ENCODE measurements at regions not wholly inside any gene's neighbourhood (a gene's known extent, or its start where the extent isn't known, plus 50 kb on each side); places are given as distances from the start of the nearest gene placed in this dataset.

DNA sequence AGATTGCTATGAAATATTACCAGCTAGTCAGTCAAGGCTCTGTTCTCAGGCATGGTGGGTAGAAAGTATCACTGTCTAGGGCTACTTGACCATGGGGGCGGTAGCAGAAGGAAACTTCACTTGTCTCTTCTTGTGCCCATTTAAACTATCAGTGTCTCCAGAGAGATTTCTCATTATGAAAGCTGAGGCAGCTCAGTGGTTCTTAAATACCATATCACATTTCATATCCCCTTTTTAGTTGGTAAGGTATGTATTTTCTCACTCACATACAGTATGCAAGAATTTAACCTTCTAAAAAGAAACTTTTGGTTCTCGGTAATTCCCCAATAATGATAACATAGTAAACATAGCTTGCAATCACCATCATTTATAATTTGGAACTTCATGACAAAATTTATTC, 1180.0 kb upstream of the TENM4 start:
- no peak for DNase-seq

DNA sequence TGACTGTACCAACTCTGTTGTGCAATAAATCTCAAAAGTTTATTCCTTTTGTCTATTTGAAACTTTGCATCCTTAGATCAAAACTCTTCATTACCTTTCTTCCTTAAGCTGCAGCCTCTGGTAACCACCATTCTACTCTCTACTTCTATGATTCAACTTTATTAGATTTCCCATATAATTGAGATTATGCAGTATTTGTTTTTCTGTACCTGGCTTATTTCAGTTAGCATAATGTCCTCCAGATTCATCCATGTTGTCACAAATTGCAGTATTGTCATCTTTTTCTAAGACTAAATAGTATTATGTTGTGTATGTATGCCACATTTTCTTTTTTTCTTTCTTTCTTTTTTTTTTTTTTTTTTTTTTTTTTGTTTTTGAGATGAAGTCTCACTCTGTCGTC, 1176.3 kb upstream of the TENM4 start:
- DNase-seq: no peak

DNA sequence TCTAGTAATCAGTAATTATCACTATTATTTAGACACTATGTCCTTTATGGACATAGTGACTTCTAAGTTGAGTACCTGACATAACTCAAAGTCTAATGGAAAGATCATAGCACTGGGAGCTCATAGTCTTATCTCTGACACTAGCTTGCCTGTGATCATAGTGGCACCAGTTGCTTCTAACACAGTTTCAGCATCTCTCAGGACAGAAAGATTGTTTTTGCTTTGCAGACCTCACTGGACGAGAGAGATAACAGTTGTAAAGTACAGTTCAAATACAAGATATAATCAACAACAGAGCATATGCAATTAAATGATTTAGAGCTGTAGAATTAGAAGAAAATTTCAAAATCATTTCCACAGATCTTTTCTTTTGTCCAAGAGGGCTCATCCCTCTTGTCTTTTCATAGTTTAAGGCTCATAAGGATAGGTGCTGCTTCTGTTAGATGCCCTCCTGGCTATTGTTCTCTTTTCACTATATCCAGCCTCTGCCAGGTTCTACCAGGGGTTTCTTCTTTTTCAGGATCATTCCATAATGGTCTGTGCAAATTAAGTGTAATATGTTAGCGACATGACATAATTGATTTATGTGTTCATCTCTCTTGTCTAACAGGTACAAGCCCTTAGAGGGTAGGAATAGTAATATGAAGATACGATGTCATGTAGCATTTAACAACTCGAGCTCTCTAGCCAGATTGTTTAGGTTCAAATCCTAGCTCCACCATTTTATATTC, 1175.4 kb upstream of the TENM4 start:
- no peak for DNase-seq

DNA sequence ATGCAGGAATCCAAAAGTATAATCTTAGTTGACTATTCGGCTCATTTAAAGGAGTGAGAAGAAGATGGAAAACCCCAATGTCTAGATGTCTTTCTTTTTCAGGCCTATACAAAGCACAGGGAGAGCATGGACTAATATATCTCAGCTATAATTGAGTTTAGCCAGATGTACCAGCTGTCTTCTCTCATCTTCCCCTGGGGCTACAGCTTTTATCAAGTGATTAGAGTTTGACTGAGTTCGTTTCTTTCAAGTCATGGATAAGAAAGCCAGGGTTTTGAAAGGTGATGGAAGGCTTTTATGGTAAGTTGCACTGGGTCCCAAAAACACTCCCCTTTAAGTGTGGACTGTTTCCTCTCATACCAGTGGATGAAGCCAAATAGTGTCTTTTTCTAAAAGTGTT, 1172.8 kb upstream of the TENM4 start:
- no peak for DNase-seq

DNA sequence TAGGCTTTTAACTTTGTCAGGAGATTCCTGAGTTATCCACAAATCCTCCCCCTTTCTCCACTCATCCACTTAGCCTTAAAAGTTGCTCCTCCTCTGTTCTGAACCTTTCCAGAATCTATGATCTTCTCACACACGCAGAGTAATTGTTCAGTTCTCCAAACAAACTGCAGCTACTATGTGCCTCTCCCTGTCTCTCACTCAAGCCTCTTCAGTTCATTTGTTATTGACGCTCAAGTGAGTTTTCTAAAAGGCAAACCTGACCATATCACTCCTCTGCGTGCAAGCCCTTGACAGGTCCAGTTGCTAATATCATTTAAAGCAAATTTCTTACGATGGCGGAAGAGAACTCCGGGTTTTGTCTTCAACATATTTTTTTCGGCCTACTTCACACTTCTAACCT, 1169.7 kb upstream of the TENM4 start:
- DNase-seq: no peak

DNA sequence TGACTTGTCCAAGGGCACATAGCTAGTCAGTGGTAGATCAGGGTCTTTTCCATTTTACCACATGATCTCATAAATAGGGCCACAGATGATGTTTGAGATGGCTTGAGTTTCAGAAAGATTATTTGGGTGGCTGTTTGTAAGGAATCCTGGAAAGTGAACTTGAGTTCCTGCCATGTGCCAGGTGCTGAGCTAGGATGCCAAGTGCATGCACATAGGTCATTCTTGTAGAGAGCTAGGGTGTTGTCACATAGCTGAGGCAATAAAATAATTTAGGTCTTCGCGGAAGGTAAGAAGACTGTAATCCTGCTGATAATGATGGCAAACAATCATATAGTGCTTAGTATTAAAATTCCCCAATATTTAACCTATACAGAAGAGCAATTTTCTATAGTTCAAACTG, 1162.6 kb upstream of the TENM4 start:
- DNase-seq: no peak

DNA sequence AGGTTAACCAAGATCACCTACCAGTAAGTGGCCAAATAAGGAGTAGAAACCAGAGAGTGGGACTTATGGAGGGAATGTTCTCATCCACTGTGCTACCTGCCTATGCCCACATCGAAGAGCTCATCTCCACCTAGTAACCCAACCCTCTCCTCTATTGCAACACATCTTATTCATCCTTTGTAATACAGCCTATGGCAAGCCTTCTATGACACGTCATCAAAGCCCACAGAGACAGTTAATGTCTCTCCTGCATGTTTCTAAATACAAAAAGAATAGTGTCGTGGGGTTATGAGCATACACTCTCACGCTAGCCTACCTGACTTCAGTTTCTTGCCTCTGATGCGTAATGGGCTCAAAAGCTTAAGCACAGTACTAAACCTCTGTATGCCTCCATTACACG, 1158.1 kb upstream of the TENM4 start:
- no peak for DNase-seq

DNA sequence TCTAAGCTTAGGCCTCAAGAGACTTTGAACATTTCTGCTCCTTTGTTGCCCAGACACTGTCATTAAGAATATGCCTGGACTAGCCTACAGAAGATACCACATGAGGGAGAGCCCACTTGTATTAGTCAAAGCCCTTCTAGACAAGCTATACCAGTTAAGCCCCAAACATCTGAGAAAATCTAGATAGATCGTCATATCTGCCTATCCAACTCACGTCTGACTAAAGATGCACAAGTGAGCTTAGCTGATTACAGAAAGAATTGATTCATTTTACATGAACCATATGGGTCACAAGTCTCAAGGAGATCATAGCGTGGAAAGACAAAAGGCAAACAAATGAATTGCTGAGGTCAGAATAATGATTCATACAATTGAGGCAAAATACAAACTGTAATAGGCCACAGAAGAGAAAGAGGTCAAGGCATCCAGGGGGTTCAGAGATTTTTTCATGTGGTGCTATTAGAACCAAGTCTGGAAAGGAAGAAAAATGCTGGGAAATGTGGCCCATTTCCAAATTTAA, 1155.5 kb upstream of the TENM4 start:
- DNase-seq: no peak

DNA sequence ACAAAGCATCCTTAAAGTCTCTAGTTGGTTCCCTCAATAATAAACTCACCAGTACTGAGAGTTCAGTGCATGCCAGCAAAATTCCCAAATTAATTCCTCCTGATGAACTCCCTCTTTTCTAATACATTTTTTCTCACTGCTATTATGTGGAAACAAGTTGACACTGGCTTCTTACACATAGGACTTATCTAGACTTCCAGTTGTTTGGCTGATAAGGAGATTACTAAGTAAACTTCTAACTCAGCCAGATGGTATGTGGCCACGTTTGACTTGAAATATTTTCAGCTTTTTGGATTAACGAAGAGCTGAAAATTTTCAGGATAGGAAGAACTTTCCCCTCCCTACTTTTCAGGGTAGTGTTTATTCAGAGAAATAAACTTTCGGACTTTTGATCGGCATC, 1154.2 kb upstream of the TENM4 start:
- no peak for DNase-seq

DNA sequence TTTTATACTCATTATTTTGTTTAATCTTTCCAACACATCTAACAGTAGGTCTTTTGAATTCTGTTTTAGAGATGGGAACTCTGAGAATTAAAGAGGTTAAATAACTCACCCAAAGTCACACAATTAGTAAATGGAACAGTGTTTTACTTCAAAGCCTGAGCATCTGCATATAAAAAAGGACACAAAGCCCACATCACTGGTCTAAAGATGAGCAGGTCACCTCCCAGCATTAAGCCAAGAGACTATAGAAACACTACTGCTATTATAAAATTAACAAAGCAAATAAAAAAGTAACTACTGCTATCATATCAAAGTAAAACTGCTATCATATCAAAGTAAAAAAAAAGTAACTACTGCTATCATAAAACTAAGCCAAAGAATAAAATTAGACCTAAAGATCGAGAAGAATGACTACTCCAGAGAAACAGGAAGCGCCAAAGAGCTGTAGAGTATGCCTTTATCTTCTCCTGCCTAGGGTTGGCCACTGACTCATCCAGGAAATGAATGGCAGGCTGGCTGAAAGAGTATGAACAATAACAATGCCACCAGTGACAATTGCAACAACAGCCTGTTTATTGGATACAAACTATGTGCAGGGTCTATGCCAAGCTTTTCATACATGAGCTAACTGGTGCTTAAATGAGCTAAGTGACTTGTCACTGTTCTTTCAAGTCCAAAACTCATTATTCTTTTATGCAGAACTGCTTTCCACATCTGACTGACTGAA, 1153.0 kb upstream of the TENM4 start:
- DNase-seq: no peak

DNA sequence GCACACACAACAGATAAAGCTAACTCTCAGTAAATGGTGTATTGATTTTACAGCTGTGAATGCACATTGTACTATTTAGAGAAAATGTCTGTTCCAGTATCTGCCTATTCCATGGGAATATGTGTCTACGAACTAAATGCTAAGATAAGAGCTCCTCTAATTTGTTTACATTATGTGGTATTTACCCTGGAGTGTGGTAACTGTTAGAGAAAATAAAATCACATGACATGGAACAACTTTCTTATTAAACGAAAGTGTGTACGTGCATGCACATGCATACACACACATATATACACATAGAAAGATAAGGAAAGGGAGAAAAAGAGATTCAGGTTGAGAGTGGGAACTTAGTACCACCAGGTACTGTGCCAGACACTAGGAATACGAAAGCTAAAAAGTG, 1151.7 kb upstream of the TENM4 start:
- no peak for DNase-seq

DNA sequence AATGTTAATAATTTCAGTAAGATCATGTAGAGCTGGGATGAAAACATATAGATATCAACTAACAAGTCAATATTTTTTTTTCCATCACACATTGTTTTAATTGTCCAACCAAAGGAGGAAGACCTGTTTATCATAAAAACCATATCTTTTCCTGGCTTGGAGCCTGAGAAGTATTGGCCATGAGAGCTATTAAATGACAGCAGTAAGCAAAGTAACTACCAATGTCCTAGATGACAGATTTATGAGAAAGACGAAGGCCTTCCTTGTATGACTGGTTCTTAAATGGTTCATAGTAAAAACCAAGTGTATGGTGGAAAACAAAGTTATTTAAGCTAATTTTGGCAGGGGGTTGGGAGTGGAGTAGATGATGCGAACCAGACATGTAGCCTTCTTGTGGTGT, 1147.1 kb upstream of the TENM4 start:
- no peak for DNase-seq

DNA sequence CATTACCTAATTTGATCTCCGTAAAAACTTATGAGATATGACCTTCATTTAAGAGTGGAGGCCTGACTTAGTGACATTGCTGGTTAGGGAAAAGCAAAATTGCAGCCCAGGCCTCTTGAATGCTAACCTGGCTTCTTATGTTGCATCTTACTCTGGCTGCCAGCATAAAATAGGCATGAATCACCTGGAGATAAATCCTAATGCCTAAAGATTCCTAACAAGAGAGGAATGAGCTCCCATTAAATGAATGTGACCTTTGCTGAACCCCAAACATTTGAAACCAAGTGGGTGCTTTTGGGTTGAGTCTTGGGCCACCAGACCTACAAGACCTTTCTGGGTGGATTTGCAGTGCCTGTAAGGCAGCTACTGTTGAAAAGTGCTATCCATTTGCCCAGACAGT, 1145.6 kb upstream of the TENM4 start:
- DNase-seq: no peak

DNA sequence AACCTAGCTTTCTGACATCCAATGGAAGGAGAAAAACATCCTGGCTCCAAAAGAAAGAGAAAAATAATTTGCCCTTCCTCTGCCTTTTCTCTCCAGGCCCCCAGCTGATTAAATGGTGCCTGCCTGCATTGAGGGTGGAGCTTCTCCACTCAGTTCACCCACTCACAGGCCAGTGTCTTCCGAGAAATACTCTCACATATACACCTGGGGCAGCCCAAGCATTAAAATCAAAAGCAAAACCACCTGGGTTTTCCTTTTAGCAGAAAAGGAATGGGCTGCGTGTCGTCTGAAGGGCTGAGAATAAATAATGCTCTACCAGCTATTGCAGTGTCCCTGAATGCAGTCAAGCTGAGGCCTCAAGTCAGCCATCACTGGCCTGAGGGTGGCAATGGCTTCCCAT, 1143.8 kb upstream of the TENM4 start:
- DNase-seq: no peak

DNA sequence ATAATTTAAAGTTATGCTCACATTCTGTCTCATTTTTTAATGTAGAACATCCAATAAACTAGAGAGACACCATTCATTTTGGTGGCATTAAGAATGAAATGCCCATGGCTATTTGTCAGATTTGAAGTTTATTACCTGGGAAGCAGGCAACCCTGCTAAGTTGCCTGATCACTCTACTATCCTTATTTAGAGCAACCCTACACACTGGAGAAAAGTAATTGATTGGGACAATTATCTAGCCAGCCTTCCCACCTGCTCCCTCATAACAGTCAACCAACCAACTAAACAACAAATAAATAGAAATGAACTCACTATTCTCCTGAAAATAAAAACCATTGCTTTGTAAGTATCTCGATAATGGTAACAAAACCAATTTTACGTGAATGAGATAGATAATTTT, 1129.0 kb upstream of the TENM4 start:
- DNase-seq: no peak

DNA sequence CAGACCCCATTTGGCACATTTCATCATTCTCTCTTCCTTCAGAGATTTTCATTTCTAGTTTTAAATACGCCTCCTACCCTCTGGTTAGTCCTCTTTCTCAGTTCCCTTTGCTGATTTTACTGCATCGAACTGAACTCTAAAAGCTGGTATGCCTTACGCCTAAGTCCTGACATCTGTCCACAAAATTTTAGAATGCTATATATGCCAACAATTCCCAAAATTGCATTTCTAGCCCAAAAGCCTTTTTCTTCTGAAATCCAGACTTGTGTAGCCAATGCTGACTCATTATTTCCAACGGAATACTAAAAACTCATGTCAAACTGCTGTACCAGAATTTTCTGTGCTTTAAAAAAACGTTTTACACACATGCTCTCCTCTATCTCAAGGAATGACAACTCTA, 1124.4 kb upstream of the TENM4 start:
- no peak for DNase-seq

DNA sequence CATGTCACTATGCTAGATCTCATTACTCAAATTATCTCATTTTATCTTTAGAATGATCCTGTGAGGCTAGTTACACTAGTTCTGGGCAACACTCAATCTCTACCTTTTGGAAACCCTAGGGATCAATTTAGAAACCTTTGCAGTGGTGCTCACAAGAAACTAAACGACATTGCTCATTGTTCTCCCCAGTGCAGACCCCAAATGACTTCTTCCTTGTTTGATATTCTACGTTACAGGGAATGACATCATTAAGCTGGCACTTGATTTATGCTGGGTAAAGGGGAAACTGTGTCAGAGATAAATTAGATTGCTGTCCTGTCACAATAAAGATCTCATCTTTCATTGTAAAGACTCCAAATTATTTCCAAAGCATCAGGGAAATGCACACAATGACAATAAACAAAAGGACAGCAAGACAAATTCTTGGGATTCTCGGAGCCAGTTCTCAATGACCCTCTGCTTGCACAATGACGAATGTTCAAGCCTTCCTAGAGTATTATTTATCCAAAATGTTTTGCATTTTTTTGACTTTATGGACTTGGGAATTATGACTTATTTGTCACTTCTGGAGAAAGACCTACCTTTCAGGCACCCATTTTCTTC, 1121.8 kb upstream of the TENM4 start:
- no peak for DNase-seq

DNA sequence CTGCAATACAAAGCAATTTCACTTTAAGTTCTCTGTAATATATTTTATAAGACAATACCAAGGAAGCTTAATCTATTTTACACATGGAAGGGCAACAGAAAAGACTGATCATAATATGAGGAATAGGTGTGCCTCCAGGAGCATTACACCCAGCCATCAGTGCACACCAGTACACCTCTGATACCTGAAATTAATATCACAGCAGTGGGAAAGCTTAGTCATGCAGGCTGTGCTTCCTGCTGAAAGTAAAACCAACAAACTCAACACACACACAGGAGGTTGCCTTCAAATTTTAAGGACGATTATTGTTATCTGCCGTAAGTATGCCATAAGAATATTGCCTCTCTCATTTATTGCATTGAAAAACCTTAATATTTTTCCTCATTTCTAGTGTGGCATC, 1119.1 kb upstream of the TENM4 start:
- no peak for DNase-seq

DNA sequence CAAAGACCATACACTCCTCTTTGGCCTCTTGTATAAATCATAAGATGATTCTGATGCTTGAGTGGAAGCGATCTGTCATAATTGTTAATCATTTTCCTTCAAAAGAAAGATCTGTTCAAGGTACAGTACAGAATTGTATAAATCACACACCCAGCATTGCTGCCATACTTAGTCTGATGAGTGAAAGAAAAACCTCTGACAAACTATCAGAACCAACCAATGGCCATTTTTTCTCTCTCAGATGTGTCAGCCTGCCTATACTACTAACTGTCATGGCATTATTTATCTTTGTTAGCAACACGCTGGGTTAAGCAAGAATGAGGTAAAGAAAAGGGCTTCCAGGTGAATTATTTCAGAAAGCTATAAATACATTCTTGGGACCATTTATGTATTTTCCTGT, 1112.7 kb upstream of the TENM4 start:
- no peak for DNase-seq

DNA sequence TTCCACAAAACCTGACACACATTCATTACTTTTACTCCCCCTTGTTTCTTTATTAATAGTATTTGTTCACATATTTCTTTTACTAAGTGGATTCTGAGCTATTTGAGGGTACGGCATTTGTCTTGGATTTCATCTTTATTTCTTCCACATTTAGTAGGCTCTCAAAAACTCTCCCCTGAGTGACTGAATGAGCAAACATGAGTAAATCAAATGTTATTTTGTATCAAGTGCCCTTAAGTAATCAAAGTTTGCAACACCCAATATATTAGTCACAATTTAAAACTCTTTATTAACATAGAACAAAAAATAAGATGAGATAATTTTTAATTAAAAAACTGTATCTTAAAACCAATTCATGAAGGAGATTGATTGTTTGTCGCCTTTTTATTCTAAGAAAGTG, 1101.9 kb upstream of the TENM4 start:
- DNase-seq: no peak

DNA sequence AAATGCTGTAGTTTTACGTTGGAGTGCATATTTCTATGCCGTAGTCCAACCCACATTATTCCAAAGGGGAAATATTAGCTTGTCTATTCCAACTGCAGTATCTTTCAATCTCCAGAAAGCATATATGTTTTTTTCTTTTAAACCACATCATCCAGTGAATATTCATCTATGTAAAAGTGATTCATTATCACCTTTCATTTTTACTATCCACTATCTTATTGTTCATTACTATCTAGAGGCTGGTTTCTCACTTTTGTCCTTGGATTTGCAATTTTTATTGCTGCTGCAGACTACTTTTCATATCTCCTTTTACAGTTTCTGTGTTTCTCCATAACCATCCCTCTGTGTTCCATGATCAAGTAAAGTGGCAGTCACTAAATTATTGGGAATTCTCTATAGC, 1097.2 kb upstream of the TENM4 start:
- DNase-seq: no peak

DNA sequence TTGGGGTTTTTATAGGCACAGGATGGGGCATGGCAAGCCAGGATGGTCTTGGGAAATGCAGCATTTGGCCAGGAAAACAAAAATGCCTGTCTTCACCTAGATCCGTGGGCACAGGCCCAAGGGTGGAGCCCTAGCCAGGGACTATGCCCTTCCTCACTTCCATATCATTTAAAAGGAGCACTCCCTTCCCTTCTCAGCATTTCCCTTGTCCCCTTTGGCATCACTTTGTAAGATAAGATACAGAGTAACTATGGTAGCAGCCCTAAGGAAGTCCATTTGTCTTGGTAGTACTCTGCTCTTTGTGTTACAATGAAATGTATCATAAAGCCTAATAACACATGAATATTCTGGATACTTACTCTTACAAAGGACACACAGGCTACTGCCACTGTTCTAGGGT, 1092.6 kb upstream of the TENM4 start:
- DNase-seq: no peak

DNA sequence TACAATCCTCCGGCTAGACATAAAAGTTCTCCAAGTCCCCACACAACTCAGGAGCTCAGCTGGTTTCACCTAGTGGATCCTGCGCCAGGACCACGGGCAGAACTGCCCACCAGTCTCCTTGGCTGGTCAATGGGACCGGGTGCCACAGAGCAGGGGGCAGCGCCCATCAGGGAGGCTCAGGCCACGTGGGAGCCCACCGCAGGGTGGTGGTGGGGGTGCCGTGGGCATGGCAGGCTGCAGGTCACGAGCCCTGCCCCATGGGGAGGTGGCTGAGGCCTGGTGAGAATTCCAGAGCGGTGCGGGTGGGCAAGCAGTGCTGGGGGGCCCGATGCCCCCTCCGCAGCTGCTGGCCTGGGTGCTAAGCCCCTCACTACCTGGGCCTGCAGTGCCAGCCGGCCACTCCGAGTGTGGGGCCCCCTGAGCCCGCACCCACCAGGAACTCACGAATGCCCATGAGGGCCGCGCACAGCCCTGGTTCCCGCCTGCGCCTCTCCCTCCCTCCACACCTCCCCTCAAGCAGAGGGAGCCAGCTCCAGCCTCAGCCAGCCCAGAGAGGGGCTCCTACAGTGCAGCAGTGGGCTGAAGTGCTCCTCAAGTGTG, 1091.9 kb upstream of the TENM4 start:
- no peak for DNase-seq

DNA sequence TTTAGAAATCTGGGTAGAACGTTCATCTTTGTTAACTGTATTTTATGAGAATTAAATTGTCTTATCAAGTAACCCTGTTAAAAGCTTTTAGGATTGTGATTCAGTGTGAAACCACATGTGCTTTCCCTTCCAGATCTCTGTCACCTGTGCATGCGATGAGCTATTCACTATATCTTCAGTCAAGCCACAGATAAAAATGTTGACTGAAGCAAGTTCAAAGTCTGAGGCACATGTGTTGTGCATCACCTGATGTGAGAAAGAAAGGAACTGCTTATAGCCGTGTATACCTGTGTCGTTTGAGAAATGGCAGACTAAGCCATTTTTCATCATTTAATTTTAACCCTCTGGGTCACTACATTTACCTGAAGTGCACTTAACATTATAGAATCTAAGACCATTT, 1088.9 kb upstream of the TENM4 start:
- DNase-seq: no peak
